GM21529 (cell line): ENCODE measurements at regions not wholly inside any gene's neighbourhood (a gene's known extent, or its start where the extent isn't known, plus 50 kb on each side); places are given as distances from the start of the nearest gene placed in this dataset.
A peak's percentile ranks its signal among the peaks of the same experiment; 100 is the strongest.
"Not testable (repeated sequence)": the region's sequence is repeated elsewhere in the genome, so short reads cannot be mapped to it uniquely, and the experiment has no call there.

Source experiments
- ATAC-seq: cut with Tn5 transposase; IDR thresholded peaks from one replicate; pipeline ENCODE4 v1.9.1; 2021; ENCODE audit not compliant: unreplicated experiment

- ATAC-seq, result no peak
These were observed 119.6 kb upstream of the BRWD3 start for GRCh38 chrX:80929251-80929650.

- no peak for ATAC-seq
These were observed 108.2 kb upstream of the BRWD3 start for GRCh38 chrX:80917919-80918318.

- ATAC-seq, result not testable (repeated sequence)
These were observed 102.7 kb upstream of the BRWD3 start for GRCh38 chrX:80912351-80912750.

GRCh38 chrX:80879916-80880315 is 70.2 kb upstream of the BRWD3 start:
- ATAC-seq, result no peak

GRCh38 chrX:80879143-80879542 is 69.5 kb upstream of the BRWD3 start:
- no peak for ATAC-seq

- peak; percentile 69 for ATAC-seq
These were observed 67.2 kb upstream of the BRWD3 start for GRCh38 chrX:80876877-80877276.
